Peyer's patch (tissue), 4 donors: ENCODE measurements at regions not wholly inside any gene's neighbourhood (a gene's known extent, or its start where the extent isn't known, plus 50 kb on each side); places are given as distances from the start of the nearest gene placed in this dataset.

Source experiments
- DNase-seq, 3 donors: peaks; one replicate each; pipeline ENCODE4 v3.0.0-alpha.2; 2017 to 2019
- H3K27ac ChIP-seq, 4 donors: fragments of 200-600 bp; sonication (generic); one replicate each; pipeline ENCODE4 v1.5.1; 2016 to 2019
- H3K27me3 ChIP-seq, 2 donors: fragments of 200-600 bp; sonication (generic); one replicate each; pipeline ENCODE4 v1.5.1; 2019
- H3K36me3 ChIP-seq, 3 donors: fragments of 200-600 bp; sonication (generic); one replicate each; pipeline ENCODE4 v1.5.1; 2016 to 2019
- H3K4me1 ChIP-seq, 4 donors: fragments of 200-600 bp; sonication (generic); one replicate each; pipeline ENCODE4 v1.5.1; 2016 to 2019
- H3K4me3 ChIP-seq, 4 donors: fragments of 200-600 bp; sonication (generic); 1 replicate in 3 of 4; 2 replicates in 1 of 4; pipeline ENCODE4 v1.5.1; 2016 to 2019; ENCODE audit warnings: mild to moderate bottlenecking in 1 of 4
- H3K9me3 ChIP-seq, 4 donors: fragments of 200-600 bp; sonication (generic); one replicate each; pipeline ENCODE4 v1.5.1; 2016 to 2019; ENCODE audit warnings: mild to moderate bottlenecking in 1 of 4
- CTCF ChIP-seq, 6 experiments: fragments of 450-650 bp in 4 of 6; fragments of 200-600 bp in 2 of 6; sonication (generic) in 1 of 6; IDR thresholded peaks; one replicate each; pipeline ENCODE4 v1.5.1; 2017 to 2019; ENCODE audit warnings: antibody characterized with exemption in 6 of 6, mild to moderate bottlenecking in 3 of 6, moderate library complexity in 1 of 6
- POLR2A ChIP-seq, 2 donors: fragments of 450-650 bp; IDR thresholded peaks; one replicate each; pipeline ENCODE4 v1.5.1; 2017; ENCODE audit warnings: antibody characterized with exemption in 2 of 2, mild to moderate bottlenecking in 2 of 2, moderate library complexity in 2 of 2

- TF ChIP-seq CTCF (IDR thresholded peaks at IDR 0.05) (no peak), POLR2A (IDR thresholded peaks at IDR 0.05) (no peak)
Measured at GRCh38 chr2:103527278-103527677, 765.4 kb downstream of the TMEM182 start.

GRCh38 chr2:103529798-103530502, 768.1 kb downstream of the TMEM182 start:
- H3K4me3 ChIP-seq = no peak overlapping the region
- DNase-seq = no peak
- no peaks in the 10 kb centered on the region for H3K36me3 ChIP-seq
- TF ChIP-seq CTCF (IDR thresholded peaks at IDR 0.05) (no peak), POLR2A (IDR thresholded peaks at IDR 0.05) (no peak)
- no peak overlapping the region for H3K27ac ChIP-seq
- no peaks in the 10 kb centered on the region for H3K27me3 ChIP-seq
- no peaks in the 10 kb centered on the region for H3K4me1 ChIP-seq
- no peaks in the 10 kb centered on the region for H3K9me3 ChIP-seq

More at GRCh38 chr2:103527278-103527677, 765.4 kb downstream of the TMEM182 start:
- no peak overlapping the region for H3K27ac ChIP-seq
- no peak overlapping the region for H3K4me3 ChIP-seq
- DNase-seq = no peak
- no peaks in the 10 kb centered on the region for H3K9me3 ChIP-seq
- no peaks in the 10 kb centered on the region for H3K36me3 ChIP-seq
- H3K27me3 ChIP-seq = no peaks in the 10 kb centered on the region
- H3K4me1 ChIP-seq = no peaks in the 10 kb centered on the region

- H3K9me3 ChIP-seq = no peaks in the 10 kb centered on the region
- no peaks in the 10 kb centered on the region for H3K36me3 ChIP-seq
- no peak for TF ChIP-seq CTCF (IDR thresholded peaks at IDR 0.05)
- no peak for TF ChIP-seq POLR2A (IDR thresholded peaks at IDR 0.05)
- no peaks in the 10 kb centered on the region for H3K4me1 ChIP-seq
- no peak for DNase-seq
- H3K4me3 ChIP-seq = no peak overlapping the region
- no peaks in the 10 kb centered on the region for H3K27me3 ChIP-seq
- H3K27ac ChIP-seq = no peak overlapping the region
Measured at GRCh38 chr2:103552775-103553174, 790.9 kb downstream of the TMEM182 start.

- DNase-seq = no peak
- no peak overlapping the region for H3K4me3 ChIP-seq
- no peaks in the 10 kb centered on the region for H3K9me3 ChIP-seq
- H3K27ac ChIP-seq = no peak overlapping the region
- TF ChIP-seq POLR2A (IDR thresholded peaks at IDR 0.05) = no peak
- no peak for TF ChIP-seq CTCF (IDR thresholded peaks at IDR 0.05)
- H3K4me1 ChIP-seq = no peaks in the 10 kb centered on the region
- H3K36me3 ChIP-seq = no peaks in the 10 kb centered on the region
- no peaks in the 10 kb centered on the region for H3K27me3 ChIP-seq
Measured at GRCh38 chr2:103594823-103595222, 833.0 kb downstream of the TMEM182 start.

GRCh38 chr2:103605071-103605780, 843.4 kb downstream of the TMEM182 start:
- Histone ChIP-seq H3K9me3 (no peaks in the 10 kb centered on the region), H3K4me1 (no peaks in the 10 kb centered on the region), H3K4me3 (no peak overlapping the region), H3K27me3 (no peaks in the 10 kb centered on the region), H3K36me3 (no peaks in the 10 kb centered on the region), H3K27ac (no peak overlapping the region)
- TF ChIP-seq POLR2A (IDR thresholded peaks at IDR 0.05) (no peak), CTCF (IDR thresholded peaks at IDR 0.05) (no peak)
- DNase-seq = no peak
